ENCODE measurements at regions not wholly inside any gene's neighbourhood (a gene's known extent, or its start where the extent isn't known, plus 50 kb on each side); places are given as distances from the start of the nearest gene placed in this dataset.
"Not testable (repeated sequence)": the region's sequence is repeated elsewhere in the genome, so short reads cannot be mapped to it uniquely, and the experiment has no call there.

- DNase-seq, result no peak
These were observed 127.1 kb downstream of the TMEM30B start for GRCh38 chr14:61153914-61154545.

GRCh38 chr14:61153431-61153830 is 127.7 kb downstream of the TMEM30B start:
- no peak for DNase-seq

- DNase-seq, result no peak
These were observed 128.2 kb downstream of the TMEM30B start for GRCh38 chr14:61152851-61153364.

GRCh38 chr14:61151251-61151650 is 129.9 kb downstream of the TMEM30B start:
- DNase-seq, result no peak

- DNase-seq, result no peak
These were observed 130.3 kb downstream of the TMEM30B start for GRCh38 chr14:61150851-61151250.

GRCh38 chr14:61149896-61150295 is 131.2 kb downstream of the TMEM30B start:
- DNase-seq, result no peak

- DNase-seq, result no peak
These were observed 132.3 kb downstream of the TMEM30B start for GRCh38 chr14:61148742-61149350.

GRCh38 chr14:61147831-61148549 is 133.1 kb downstream of the TMEM30B start:
- DNase-seq, result no peak

- no peak for DNase-seq
These were observed 133.7 kb downstream of the TMEM30B start for GRCh38 chr14:61147381-61147821.

- no peak for DNase-seq
These were observed 134.2 kb downstream of the TMEM30B start for GRCh38 chr14:61146899-61147298.

GRCh38 chr14:61145903-61146481 is 135.1 kb downstream of the TMEM30B start:
- no peak for DNase-seq

- no peak for DNase-seq
These were observed 135.9 kb downstream of the TMEM30B start for GRCh38 chr14:61145034-61145902.

GRCh38 chr14:61144117-61145033 is 136.8 kb downstream of the TMEM30B start:
- not testable (repeated sequence) for DNase-seq

GRCh38 chr14:61140872-61141271 is 140.3 kb downstream of the TMEM30B start:
- no peak for DNase-seq

- no peak for DNase-seq
These were observed 140.9 kb downstream of the TMEM30B start for GRCh38 chr14:61140271-61140670.

- DNase-seq, result no peak
These were observed 142.0 kb downstream of the TMEM30B start for GRCh38 chr14:61139006-61139599.

GRCh38 chr14:61132894-61133293 is 148.2 kb downstream of the TMEM30B start:
- DNase-seq, result no peak

GRCh38 chr14:61132336-61132735 is 148.8 kb downstream of the TMEM30B start:
- DNase-seq, result no peak

- DNase-seq, result no peak
These were observed 149.6 kb downstream of the SLC38A6 start for GRCh38 chr14:61130512-61131260.

- DNase-seq, result no peak
These were observed 148.2 kb downstream of the SLC38A6 start for GRCh38 chr14:61129168-61129745.
